DMS53 (cell line): ENCODE measurements at regions not wholly inside any gene's neighbourhood (a gene's known extent, or its start where the extent isn't known, plus 50 kb on each side); places are given as distances from the start of the nearest gene placed in this dataset.
"Not testable (repeated sequence)": the region's sequence is repeated elsewhere in the genome, so short reads cannot be mapped to it uniquely, and the experiment has no call there.

Experiments
- DNase-seq: peaks from one replicate; lab custom pipeline; 2025; lab: John Stamatoyannopoulos, UW

- DNase-seq, result not testable (repeated sequence)
Observed at GRCh38 chr6:78807655-78808355, 59.5 kb upstream of the IRAK1BP1 start.

DNA sequence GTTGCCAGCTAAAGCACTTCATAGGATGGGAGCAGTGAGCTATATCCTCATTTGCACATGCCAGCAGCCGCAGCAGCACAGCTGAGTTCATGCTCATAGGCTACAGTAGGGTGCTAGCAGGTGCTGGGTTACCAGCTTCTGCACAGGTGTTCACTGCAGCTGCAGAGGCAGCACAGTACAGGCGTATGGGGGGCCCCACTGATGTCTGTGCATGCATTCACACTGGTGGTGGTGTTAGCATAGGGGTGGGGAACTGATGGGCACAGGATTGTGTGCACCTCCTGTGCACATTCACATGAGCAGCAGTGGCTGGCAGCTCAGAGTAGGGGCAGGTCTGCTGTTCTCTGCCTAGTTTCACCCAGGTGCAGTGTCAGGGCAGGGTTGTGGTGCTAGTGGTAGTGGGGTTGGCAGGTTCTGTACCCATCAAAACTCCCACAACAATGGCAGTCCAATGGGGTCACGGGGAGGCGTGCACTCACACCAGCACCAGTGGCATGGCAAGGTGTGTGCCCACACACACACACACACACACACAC is 58.9 kb upstream of the IRAK1BP1 start:
- DNase-seq, result no peak

DNA sequence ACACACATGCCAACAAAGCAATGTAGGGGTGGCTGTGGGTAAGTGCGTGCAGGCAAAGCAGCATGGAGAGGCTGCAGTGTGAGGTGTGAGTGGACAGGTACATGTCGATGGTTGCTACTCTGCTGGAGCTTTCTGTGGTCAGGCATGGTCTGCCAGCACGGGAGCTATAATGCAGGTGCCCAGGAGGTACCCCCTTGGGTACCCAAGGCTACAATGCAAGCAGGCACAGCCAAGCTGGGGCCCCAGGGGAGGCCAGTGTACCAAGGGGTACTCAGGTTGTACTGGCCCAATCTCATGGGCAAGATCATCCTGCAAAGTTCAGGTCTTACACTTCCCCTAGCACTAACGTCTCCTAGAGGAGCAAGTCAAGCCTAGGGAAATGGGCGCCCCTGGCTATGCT is 58.4 kb upstream of the IRAK1BP1 start:
- no peak for DNase-seq

GRCh38 chr6:78810146-78810545 is 57.2 kb upstream of the IRAK1BP1 start:
- DNase-seq, result peak; percentile 71

- DNase-seq, result no peak
Observed at GRCh38 chr6:78810698-78811097, 56.7 kb upstream of the IRAK1BP1 start.
